ENCODE measurements at regions not wholly inside any gene's neighbourhood (a gene's known extent, or its start where the extent isn't known, plus 50 kb on each side); places are given as distances from the start of the nearest gene placed in this dataset.

DNA sequence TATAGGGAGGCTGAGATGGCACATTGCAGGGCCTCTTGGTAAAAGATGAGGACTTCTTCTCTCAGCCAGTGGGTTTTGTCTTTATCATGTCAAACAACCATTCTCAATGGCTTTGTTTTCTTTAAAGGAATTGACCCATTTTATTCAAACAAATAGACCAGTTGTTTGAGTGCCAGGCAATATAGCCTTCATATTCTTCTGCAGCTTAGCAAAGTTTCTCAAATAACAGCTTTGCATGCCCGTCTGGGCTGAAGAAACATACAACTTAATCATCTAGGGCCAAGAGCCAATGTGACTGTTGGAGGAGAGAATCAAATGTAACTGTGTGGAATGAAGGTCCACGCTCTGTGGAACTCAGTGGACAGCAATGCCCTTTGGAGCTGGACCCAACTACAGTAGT is 57.4 kb upstream of the ADRA1B start:
- no peak overlapping the region for H3K4me3 ChIP-seq (ENCODE audit: low read depth, low read length)
- no peak for DNase-seq (ENCODE audit: low read depth)
- TF ChIP-seq CTCF (conservative IDR thresholded peaks at IDR 0.05; ENCODE audit: low read depth, low read length): no peak

DNA sequence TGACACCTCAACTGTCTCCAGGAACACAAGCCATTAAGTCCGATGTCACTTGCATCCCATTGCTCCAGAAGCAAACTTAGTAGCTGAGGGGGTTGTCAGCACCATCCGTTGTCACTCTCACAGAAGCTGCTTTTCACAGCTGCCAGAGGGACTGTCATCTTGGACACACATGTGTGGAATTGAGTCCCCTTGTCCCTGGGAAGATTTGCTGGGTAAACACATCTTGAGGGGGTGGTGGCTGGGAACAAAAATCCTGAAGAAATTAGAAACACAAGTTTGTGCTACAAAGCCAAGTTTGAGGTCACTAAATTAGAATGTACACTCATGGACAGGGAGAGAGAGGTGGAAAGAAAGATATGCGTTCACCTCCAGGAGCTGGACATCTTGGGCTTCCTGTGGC is 55.2 kb upstream of the ADRA1B start:
- no peak for TF ChIP-seq CTCF (conservative IDR thresholded peaks at IDR 0.05; ENCODE audit: low read depth, low read length)
- no peak for DNase-seq (ENCODE audit: low read depth)
- H3K4me3 ChIP-seq (ENCODE audit: low read depth, low read length): no peak overlapping the region

GRCh38 chr5:159864885-159865691 is 51.2 kb upstream of the ADRA1B start:
- DNase-seq (ENCODE audit: low read depth): peak; percentile 47
- TF ChIP-seq CTCF (conservative IDR thresholded peaks at IDR 0.05; ENCODE audit: low read depth, low read length): no peak
- peak overlapping the region; percentile 21 for H3K4me3 ChIP-seq (ENCODE audit: low read depth, low read length)

- no peak for TF ChIP-seq CTCF (conservative IDR thresholded peaks at IDR 0.05; ENCODE audit: low read depth, low read length)
- DNase-seq (ENCODE audit: low read depth): no peak
- H3K4me3 ChIP-seq (ENCODE audit: low read depth, low read length): no peak overlapping the region
Measured at GRCh38 chr5:159866093-159866492, 50.2 kb upstream of the ADRA1B start.
